ENCODE measurements at regions not wholly inside any gene's neighbourhood (a gene's known extent, or its start where the extent isn't known, plus 50 kb on each side); places are given as distances from the start of the nearest gene placed in this dataset.

DNA sequence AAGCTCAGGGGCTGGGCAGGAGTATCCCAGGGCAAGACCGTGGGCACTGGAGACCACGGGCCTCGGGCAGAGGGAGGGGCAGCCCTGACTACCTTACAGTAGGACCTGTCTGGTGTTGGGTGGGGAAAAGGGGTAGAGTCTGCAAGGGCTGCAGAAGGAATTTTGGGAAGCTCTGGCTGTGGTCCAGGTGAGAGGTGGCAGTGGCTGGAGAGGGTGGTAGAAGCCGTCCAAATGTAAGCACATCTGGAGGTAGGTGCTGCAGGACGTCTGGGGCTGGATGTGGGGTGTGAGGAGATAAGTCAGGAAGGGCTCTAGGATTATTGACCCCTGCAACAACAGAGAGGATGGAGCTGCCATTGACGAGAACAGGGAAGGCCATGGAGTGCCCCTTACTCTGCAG lies 486.7 kb downstream of the EIPR1 start:
- Histone ChIP-seq H3K36me3 (no peaks in the 10 kb centered on the region), H3K27me3 (no peaks in the 10 kb centered on the region), H3K9me3 (no peaks in the 10 kb centered on the region), H3K4me1 (no peaks in the 10 kb centered on the region), H3K27ac (no peak overlapping the region), H3K4me3 (no peak overlapping the region)
- no peak for DNase-seq
- intact Hi-C loops (cut with DNase I; ENCODE audit: low total_unique reads) = no loop called here
- TF ChIP-seq POLR2A (IDR thresholded peaks at IDR 0.05) = no peak
- TF ChIP-seq, protein P1, sequence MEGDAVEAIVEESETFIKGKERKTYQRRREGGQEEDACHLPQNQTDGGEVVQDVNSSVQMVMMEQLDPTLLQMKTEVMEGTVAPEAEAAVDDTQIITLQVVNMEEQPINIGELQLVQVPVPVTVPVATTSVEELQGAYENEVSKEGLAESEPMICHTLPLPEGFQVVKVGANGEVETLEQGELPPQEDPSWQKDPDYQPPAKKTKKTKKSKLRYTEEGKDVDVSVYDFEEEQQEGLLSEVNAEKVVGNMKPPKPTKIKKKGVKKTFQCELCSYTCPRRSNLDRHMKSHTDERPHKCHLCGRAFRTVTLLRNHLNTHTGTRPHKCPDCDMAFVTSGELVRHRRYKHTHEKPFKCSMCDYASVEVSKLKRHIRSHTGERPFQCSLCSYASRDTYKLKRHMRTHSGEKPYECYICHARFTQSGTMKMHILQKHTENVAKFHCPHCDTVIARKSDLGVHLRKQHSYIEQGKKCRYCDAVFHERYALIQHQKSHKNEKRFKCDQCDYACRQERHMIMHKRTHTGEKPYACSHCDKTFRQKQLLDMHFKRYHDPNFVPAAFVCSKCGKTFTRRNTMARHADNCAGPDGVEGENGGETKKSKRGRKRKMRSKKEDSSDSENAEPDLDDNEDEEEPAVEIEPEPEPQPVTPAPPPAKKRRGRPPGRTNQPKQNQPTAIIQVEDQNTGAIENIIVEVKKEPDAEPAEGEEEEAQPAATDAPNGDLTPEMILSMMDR (IDR thresholded peaks at IDR 0.05) = no peak

DNA sequence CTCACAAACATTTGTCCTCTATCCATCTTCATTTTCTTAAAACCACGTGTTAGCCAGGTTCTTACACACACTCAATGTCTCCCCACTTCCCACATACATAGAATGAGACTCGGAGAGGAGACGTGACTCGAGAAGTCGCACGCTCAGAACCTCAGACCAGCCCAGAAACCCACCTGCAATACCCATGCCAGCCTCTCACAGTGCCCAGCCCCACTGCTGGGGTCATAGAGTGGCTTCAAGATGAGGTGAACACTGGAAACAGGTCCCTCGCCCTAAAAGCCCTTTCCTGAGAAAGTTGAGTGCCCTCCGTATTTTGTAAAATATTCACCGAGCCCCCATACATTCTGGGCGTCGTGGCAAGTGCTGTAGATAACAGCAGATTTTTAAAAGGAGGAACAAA lies 487.4 kb downstream of the EIPR1 start:
- Histone ChIP-seq H3K4me1 (no peaks in the 10 kb centered on the region), H3K9me3 (no peaks in the 10 kb centered on the region), H3K27me3 (no peaks in the 10 kb centered on the region), H3K27ac (no peak overlapping the region), H3K36me3 (no peaks in the 10 kb centered on the region), H3K4me3 (no peak overlapping the region)
- no peak for DNase-seq
- intact Hi-C loops (cut with DNase I; ENCODE audit: low total_unique reads) = no loop called here
- TF ChIP-seq POLR2A (IDR thresholded peaks at IDR 0.05) = no peak
- TF ChIP-seq, protein P1 (IDR thresholded peaks at IDR 0.05) = no peak

DNA sequence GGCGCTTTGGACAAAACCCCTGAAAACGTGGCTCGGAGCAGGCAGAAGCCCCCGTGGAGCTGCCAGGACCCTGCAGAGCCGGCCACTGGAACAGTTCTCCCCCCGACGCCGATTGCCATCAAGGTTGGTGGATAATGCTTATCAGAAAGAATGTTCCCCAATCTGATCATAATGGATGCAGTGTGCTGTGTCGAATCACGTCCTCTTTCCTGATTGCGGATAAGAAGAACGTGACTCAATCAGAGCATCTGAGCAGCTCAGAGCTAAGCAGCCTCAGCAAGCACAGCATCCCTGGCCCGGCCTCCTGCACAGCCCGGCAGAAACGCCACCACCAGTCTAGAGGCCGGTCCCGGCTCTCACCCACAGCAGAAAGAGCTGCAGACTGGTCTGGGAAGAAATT lies 488.0 kb downstream of the EIPR1 start:
- H3K36me3 ChIP-seq = no peaks in the 10 kb centered on the region
- no peaks in the 10 kb centered on the region for H3K4me1 ChIP-seq
- no peaks in the 10 kb centered on the region for H3K27me3 ChIP-seq
- TF ChIP-seq, protein P1 (IDR thresholded peaks at IDR 0.05) = no peak
- no peak for TF ChIP-seq POLR2A (IDR thresholded peaks at IDR 0.05)
- no peaks in the 10 kb centered on the region for H3K9me3 ChIP-seq
- no peak for DNase-seq
- no peak overlapping the region for H3K4me3 ChIP-seq
- no peak overlapping the region for H3K27ac ChIP-seq
- intact Hi-C loops (cut with DNase I; ENCODE audit: low total_unique reads) = no loop called here

DNA sequence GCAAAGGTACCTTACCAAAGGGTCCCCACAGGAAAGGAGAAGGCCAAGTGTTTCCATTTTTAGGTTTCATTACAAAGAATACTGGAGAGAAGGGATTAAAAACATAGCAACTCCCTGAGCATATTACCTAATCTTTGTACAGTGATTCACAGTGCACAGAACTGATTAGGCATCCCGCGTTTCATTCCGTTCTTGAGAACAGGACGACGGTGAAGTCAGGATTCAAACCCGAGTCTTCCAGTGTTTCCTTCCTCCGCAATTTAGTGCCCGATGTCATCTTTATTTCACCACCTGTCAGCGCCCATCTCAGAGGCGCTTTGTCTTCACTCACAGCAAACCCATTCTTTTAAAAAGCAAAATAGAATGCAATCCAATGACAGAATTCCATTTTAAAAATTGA lies 488.5 kb downstream of the EIPR1 start:
- intact Hi-C loops (cut with DNase I; ENCODE audit: low total_unique reads) = no loop called here
- TF ChIP-seq, protein P1 (IDR thresholded peaks at IDR 0.05) = no peak
- no peak for TF ChIP-seq POLR2A (IDR thresholded peaks at IDR 0.05)
- no peaks in the 10 kb centered on the region for H3K27me3 ChIP-seq

DNA sequence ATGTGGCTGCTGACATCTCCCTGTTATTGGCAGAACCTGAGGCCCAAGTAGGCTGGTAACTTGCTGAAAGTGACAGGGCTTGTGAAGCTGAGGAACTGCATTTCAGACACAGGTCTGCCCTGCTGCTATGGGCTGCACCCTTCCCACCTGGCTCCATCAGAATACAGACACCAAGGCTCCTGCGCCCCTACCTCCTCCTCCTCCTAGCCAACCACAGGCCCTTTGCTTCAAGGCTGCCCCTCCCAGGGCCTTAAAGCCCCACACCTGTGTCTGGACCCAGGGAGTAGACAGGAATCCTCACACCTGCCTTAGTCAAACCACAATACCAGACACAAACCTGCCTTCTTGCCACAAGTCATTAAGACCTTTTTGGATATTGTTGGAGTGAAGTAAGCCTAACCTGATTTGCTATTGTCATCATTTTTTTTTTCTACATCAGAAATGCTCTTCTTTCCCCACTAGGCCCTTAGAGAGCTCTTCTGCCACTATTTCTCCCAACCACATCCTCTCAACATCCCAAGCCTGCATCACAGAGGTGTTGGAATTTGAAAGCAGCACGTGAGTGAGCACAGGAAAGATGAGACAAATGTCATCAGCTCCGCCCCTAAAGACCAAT lies 489.7 kb downstream of the EIPR1 start:
- Histone ChIP-seq H3K27ac (no peak overlapping the region), H3K4me1 (no peaks in the 10 kb centered on the region), H3K27me3 (no peaks in the 10 kb centered on the region), H3K9me3 (no peaks in the 10 kb centered on the region), H3K36me3 (no peaks in the 10 kb centered on the region), H3K4me3 (no peak overlapping the region)
- DNase-seq = no peak
- no peak for TF ChIP-seq POLR2A (IDR thresholded peaks at IDR 0.05)
- TF ChIP-seq, protein P1 (IDR thresholded peaks at IDR 0.05) = no peak
- intact Hi-C loops (cut with DNase I; ENCODE audit: low total_unique reads) = no loop called here

More for the DNA sequence above, 488.5 kb downstream of the EIPR1 start:
- no peaks in the 10 kb centered on the region for H3K36me3 ChIP-seq
- no peak overlapping the region for H3K4me3 ChIP-seq
- H3K9me3 ChIP-seq = no peaks in the 10 kb centered on the region
- no peak for DNase-seq
- no peaks in the 10 kb centered on the region for H3K4me1 ChIP-seq
- H3K27ac ChIP-seq = no peak overlapping the region

Measured in uterus (tissue), 3 donors.